Hepatocyte (in vitro differentiated cells): ENCODE measurements at regions not wholly inside any gene's neighbourhood (a gene's known extent, or its start where the extent isn't known, plus 50 kb on each side); places are given as distances from the start of the nearest gene placed in this dataset.

Source experiments
- CTCF ChIP-seq: fragments of 200-600 bp; sonication (generic); IDR thresholded peaks from 2 replicates; pipeline ENCODE4 v1.5.1; 2016; ENCODE audit warnings: antibody characterized with exemption, mild to moderate bottlenecking; ENCODE audit not compliant: poor library complexity
- EZH2 ChIP-seq: fragments of 200-600 bp; sonication (generic); IDR thresholded peaks from 2 replicates; pipeline ENCODE4 v1.6.1; 2016; ENCODE audit warnings: antibody characterized with exemption, mild to moderate bottlenecking, borderline replicate concordance

- TF ChIP-seq CTCF (no peak), EZH2 (no peak)
Observed at GRCh38 chrX:95509474-95509873, 1175.2 kb upstream of the DIAPH2 start.
